ENCODE measurements at regions not wholly inside any gene's neighbourhood (a gene's known extent, or its start where the extent isn't known, plus 50 kb on each side); places are given as distances from the start of the nearest gene placed in this dataset.
"Not testable (repeated sequence)": the region's sequence is repeated elsewhere in the genome, so short reads cannot be mapped to it uniquely, and the experiment has no call there.

- no peak for DNase-seq (ENCODE audit: low read depth in 2 of 2)
Observed at GRCh38 chr7:115649429-115649828, 381.1 kb downstream of the TFEC start.

- no peak for DNase-seq (ENCODE audit: low read depth in 2 of 2)
Observed at GRCh38 chr7:115647712-115648111, 382.9 kb downstream of the TFEC start.

GRCh38 chr7:115642194-115642593 is 388.4 kb downstream of the TFEC start:
- no peak for DNase-seq (ENCODE audit: low read depth in 2 of 2)

GRCh38 chr7:115638853-115639252 is 391.7 kb downstream of the TFEC start:
- DNase-seq (ENCODE audit: low read depth in 2 of 2) = no peak

- DNase-seq (ENCODE audit: low read depth in 2 of 2) = no peak
Observed at GRCh38 chr7:115637128-115637527, 393.4 kb downstream of the TFEC start.

- DNase-seq (ENCODE audit: low read depth in 2 of 2) = no peak
Observed at GRCh38 chr7:115635876-115636275, 394.7 kb downstream of the TFEC start.

- no peak for DNase-seq (ENCODE audit: low read depth in 2 of 2)
Observed at GRCh38 chr7:115635376-115635775, 395.2 kb downstream of the TFEC start.

GRCh38 chr7:115634633-115635032 is 395.9 kb downstream of the TFEC start:
- no peak for DNase-seq (ENCODE audit: low read depth in 2 of 2)

- no peak for DNase-seq (ENCODE audit: low read depth in 2 of 2)
Observed at GRCh38 chr7:115632636-115633035, 397.9 kb downstream of the TFEC start.

GRCh38 chr7:115631782-115632181 is 398.8 kb downstream of the TFEC start:
- no peak for DNase-seq (ENCODE audit: low read depth in 2 of 2)

GRCh38 chr7:115630049-115630448 is 400.5 kb downstream of the TFEC start:
- no peak for DNase-seq (ENCODE audit: low read depth in 2 of 2)

GRCh38 chr7:115618676-115619075 is 411.9 kb downstream of the TFEC start:
- no peak for DNase-seq (ENCODE audit: low read depth in 2 of 2)

- DNase-seq (ENCODE audit: low read depth in 2 of 2) = no peak
Observed at GRCh38 chr7:115613836-115614235, 416.7 kb downstream of the TFEC start.

- DNase-seq (ENCODE audit: low read depth in 2 of 2) = no peak
Observed at GRCh38 chr7:115603416-115603815, 427.1 kb downstream of the TFEC start.

- DNase-seq (ENCODE audit: low read depth in 2 of 2) = no peak
Observed at GRCh38 chr7:115600207-115600606, 430.4 kb downstream of the TFEC start.

GRCh38 chr7:115599184-115599583 is 431.4 kb downstream of the TFEC start:
- not testable (repeated sequence) for DNase-seq (ENCODE audit: low read depth in 2 of 2)

- not testable (repeated sequence) for DNase-seq (ENCODE audit: low read depth in 2 of 2)
Observed at GRCh38 chr7:115597220-115597619, 433.3 kb downstream of the TFEC start.

- no peak for DNase-seq (ENCODE audit: low read depth in 2 of 2)
Observed at GRCh38 chr7:115593111-115593510, 437.5 kb downstream of the TFEC start.

GRCh38 chr7:115585015-115585718 is 445.4 kb downstream of the TFEC start:
- DNase-seq (ENCODE audit: low read depth in 2 of 2) = no peak

GRCh38 chr7:115582956-115583355 is 447.6 kb downstream of the TFEC start:
- no peak for DNase-seq (ENCODE audit: low read depth in 2 of 2)

GRCh38 chr7:115578576-115578975 is 452.0 kb downstream of the TFEC start:
- no peak for DNase-seq (ENCODE audit: low read depth in 2 of 2)

GRCh38 chr7:115574681-115575291 is 455.8 kb downstream of the TFEC start:
- DNase-seq (ENCODE audit: low read depth in 2 of 2) = no peak

GRCh38 chr7:115572111-115572510 is 458.5 kb downstream of the TFEC start:
- no peak for DNase-seq (ENCODE audit: low read depth in 2 of 2)

Data from stimulated activated CD4-positive, alpha-beta T cell treated with anti-CD3 and anti-CD28 coated beads, Interleukin-12 subunit alpha, Interleukin-12 subunit beta, amount 100 ng/mL, for 24 hours (primary cell).